ENCODE measurements at regions not wholly inside any gene's neighbourhood (a gene's known extent, or its start where the extent isn't known, plus 50 kb on each side); places are given as distances from the start of the nearest gene placed in this dataset.
"Not testable (repeated sequence)": the region's sequence is repeated elsewhere in the genome, so short reads cannot be mapped to it uniquely, and the experiment has no call there.

GRCh38 chr2:194054313-194054712 is 1602.7 kb upstream of the SLC39A10 start:
- DNase-seq (ENCODE audit: low read depth), result no peak

GRCh38 chr2:194044321-194044720 is 1612.7 kb upstream of the SLC39A10 start:
- DNase-seq (ENCODE audit: low read depth), result no peak

GRCh38 chr2:194021130-194021529 is 1635.9 kb upstream of the SLC39A10 start:
- DNase-seq (ENCODE audit: low read depth), result not testable (repeated sequence)

- DNase-seq (ENCODE audit: low read depth), result no peak
Measured at GRCh38 chr2:194020155-194020554, 1636.9 kb upstream of the SLC39A10 start.

- no peak for DNase-seq (ENCODE audit: low read depth)
Measured at GRCh38 chr2:194015751-194016150, 1641.3 kb upstream of the SLC39A10 start.

GRCh38 chr2:194014639-194015038 is 1642.4 kb upstream of the SLC39A10 start:
- no peak for DNase-seq (ENCODE audit: low read depth)

- no peak for DNase-seq (ENCODE audit: low read depth)
Measured at GRCh38 chr2:194004590-194005206, 1652.3 kb upstream of the SLC39A10 start.

- no peak for DNase-seq (ENCODE audit: low read depth)
Measured at GRCh38 chr2:194003911-194004310, 1653.1 kb upstream of the SLC39A10 start.

- DNase-seq (ENCODE audit: low read depth), result no peak
Measured at GRCh38 chr2:194002699-194003368, 1654.2 kb upstream of the SLC39A10 start.

GRCh38 chr2:193990868-193991267 is 1666.2 kb upstream of the SLC39A10 start:
- no peak for DNase-seq (ENCODE audit: low read depth)

GRCh38 chr2:193989645-193990044 is 1667.4 kb upstream of the SLC39A10 start:
- DNase-seq (ENCODE audit: low read depth), result no peak

GRCh38 chr2:193988784-193989183 is 1668.2 kb upstream of the SLC39A10 start:
- DNase-seq (ENCODE audit: low read depth), result no peak

- DNase-seq (ENCODE audit: low read depth), result no peak
Measured at GRCh38 chr2:193985272-193985671, 1671.8 kb upstream of the SLC39A10 start.

GRCh38 chr2:193980599-193980998 is 1676.4 kb upstream of the SLC39A10 start:
- DNase-seq (ENCODE audit: low read depth), result no peak

- DNase-seq (ENCODE audit: low read depth), result no peak
Measured at GRCh38 chr2:193973781-193974180, 1683.2 kb upstream of the SLC39A10 start.

GRCh38 chr2:193966590-193966989 is 1690.4 kb upstream of the SLC39A10 start:
- DNase-seq (ENCODE audit: low read depth), result peak; percentile 66

- no peak for DNase-seq (ENCODE audit: low read depth)
Measured at GRCh38 chr2:193965263-193965662, 1691.8 kb upstream of the SLC39A10 start.

GRCh38 chr2:193963472-193964119 is 1693.4 kb upstream of the SLC39A10 start:
- DNase-seq (ENCODE audit: low read depth), result peak; percentile 10

- DNase-seq (ENCODE audit: low read depth), result no peak
Measured at GRCh38 chr2:193946806-193947205, 1710.2 kb upstream of the SLC39A10 start.

GRCh38 chr2:193943406-193943960 is 1713.5 kb upstream of the SLC39A10 start:
- DNase-seq (ENCODE audit: low read depth), result no peak

- DNase-seq (ENCODE audit: low read depth), result no peak
Measured at GRCh38 chr2:193935114-193935513, 1721.9 kb upstream of the SLC39A10 start.

GRCh38 chr2:193929131-193929530 is 1727.9 kb upstream of the SLC39A10 start:
- DNase-seq (ENCODE audit: low read depth), result no peak
